Dendritic cell treated with granulocyte-macrophage colony-stimulating factor and Interleukin-4, amounts not matched to agents 40 ng/mL and 50 ng/mL, for 4 days (primary cell): ENCODE measurements at regions not wholly inside any gene's neighbourhood (a gene's known extent, or its start where the extent isn't known, plus 50 kb on each side); places are given as distances from the start of the nearest gene placed in this dataset.

ENCODE experiments used
- H3K27ac Mint-ChIP-seq: one replicate; pipeline ENCODE4 v1.8.0; 2022; ENCODE audit warnings: mild to moderate bottlenecking, mixed read lengths
- H3K27me3 Mint-ChIP-seq: one replicate; pipeline ENCODE4 v1.8.0; 2022; ENCODE audit warnings: mild to moderate bottlenecking, mixed read lengths
- H3K36me3 Mint-ChIP-seq: one replicate; pipeline ENCODE4 v1.8.0; 2022; ENCODE audit warnings: low read depth, mixed read lengths
- H3K4me1 Mint-ChIP-seq: one replicate; pipeline ENCODE4 v1.8.0; 2022; ENCODE audit warnings: low read depth, mixed read lengths
- H3K4me3 Mint-ChIP-seq: one replicate; pipeline ENCODE4 v1.8.0; 2022; ENCODE audit warnings: mild to moderate bottlenecking, moderate library complexity, mixed read lengths
- H3K9me3 Mint-ChIP-seq: one replicate; pipeline ENCODE4 v1.8.0; 2022; ENCODE audit warnings: mixed read lengths
- intact Hi-C: fragments of 100-400 bp; cut with micrococcal nuclease; formaldehyde crosslinking; loops from one replicate; pipeline ENCODE4 v1.15.0; 2022

GRCh38 chr10:110380293-110380692, 75.6 kb upstream of the SMNDC1 start:
- no peaks in the 10 kb centered on the region for H3K9me3 Mint-ChIP-seq
- no peak overlapping the region for H3K4me3 Mint-ChIP-seq
- no peak overlapping the region for H3K27ac Mint-ChIP-seq
- peaks cover 15% of the 10 kb centered on the region for H3K4me1 Mint-ChIP-seq
- peaks cover 35% of the 10 kb centered on the region for H3K27me3 Mint-ChIP-seq
- no peaks in the 10 kb centered on the region for H3K36me3 Mint-ChIP-seq
- intact Hi-C loops = no loop called here

- H3K4me3 Mint-ChIP-seq = no peak overlapping the region
- H3K9me3 Mint-ChIP-seq = no peaks in the 10 kb centered on the region
- no peaks in the 10 kb centered on the region for H3K36me3 Mint-ChIP-seq
- no peak overlapping the region for H3K27ac Mint-ChIP-seq
- peaks cover 20% of the 10 kb centered on the region for H3K27me3 Mint-ChIP-seq
- H3K4me1 Mint-ChIP-seq = peaks cover 5% of the 10 kb centered on the region
- intact Hi-C loops = no loop called here
Measured at GRCh38 chr10:110382695-110383094, 78.0 kb upstream of the SMNDC1 start.

GRCh38 chr10:110387617-110387982, 82.9 kb upstream of the SMNDC1 start:
- Mint-ChIP-seq H3K4me3 (no peak overlapping the region), H3K27me3 (peaks cover 27% of the 10 kb centered on the region), H3K36me3 (no peaks in the 10 kb centered on the region), H3K9me3 (no peaks in the 10 kb centered on the region), H3K4me1 (peaks cover 28% of the 10 kb centered on the region), H3K27ac (no peak overlapping the region)
- intact Hi-C loops = no loop called here

GRCh38 chr10:110387983-110388686, 83.4 kb upstream of the SMNDC1 start:
- Mint-ChIP-seq H3K27me3 (peaks cover 25% of the 10 kb centered on the region), H3K36me3 (no peaks in the 10 kb centered on the region), H3K4me1 (peaks cover 33% of the 10 kb centered on the region), H3K27ac (no peak overlapping the region), H3K4me3 (no peak overlapping the region), H3K9me3 (no peaks in the 10 kb centered on the region)
- intact Hi-C loops = no loop called here

- intact Hi-C loops = no loop called here
- Mint-ChIP-seq H3K27me3 (peaks cover 29% of the 10 kb centered on the region), H3K36me3 (no peaks in the 10 kb centered on the region), H3K9me3 (no peaks in the 10 kb centered on the region), H3K4me3 (no peak overlapping the region), H3K4me1 (peaks cover 39% of the 10 kb centered on the region), H3K27ac (no peak overlapping the region)
Measured at GRCh38 chr10:110388687-110389052, 84.0 kb upstream of the SMNDC1 start.

- Mint-ChIP-seq H3K9me3 (no peaks in the 10 kb centered on the region), H3K4me1 (peaks cover 43% of the 10 kb centered on the region), H3K36me3 (no peaks in the 10 kb centered on the region), H3K4me3 (no peak overlapping the region), H3K27ac (peak overlapping the region; percentile 2), H3K27me3 (peaks cover 35% of the 10 kb centered on the region)
- intact Hi-C loops = no loop called here
Measured at GRCh38 chr10:110389255-110389654, 84.5 kb upstream of the SMNDC1 start.

GRCh38 chr10:110391541-110391940, 86.8 kb upstream of the SMNDC1 start:
- H3K27me3 Mint-ChIP-seq = peaks cover 38% of the 10 kb centered on the region
- intact Hi-C loops = no loop called here

GRCh38 chr10:110392121-110392520, 87.4 kb upstream of the SMNDC1 start:
- intact Hi-C loops = no loop called here

More at GRCh38 chr10:110391541-110391940, 86.8 kb upstream of the SMNDC1 start:
- H3K9me3 Mint-ChIP-seq = no peaks in the 10 kb centered on the region
- peaks cover 43% of the 10 kb centered on the region for H3K4me1 Mint-ChIP-seq
- no peak overlapping the region for H3K4me3 Mint-ChIP-seq
- H3K27ac Mint-ChIP-seq = no peak overlapping the region
- no peaks in the 10 kb centered on the region for H3K36me3 Mint-ChIP-seq

GRCh38 chr10:110392868-110393740, 88.4 kb upstream of the SMNDC1 start:
- Mint-ChIP-seq H3K4me3 (no peak overlapping the region), H3K36me3 (no peaks in the 10 kb centered on the region), H3K4me1 (peaks cover 38% of the 10 kb centered on the region), H3K9me3 (no peaks in the 10 kb centered on the region), H3K27ac (no peak overlapping the region), H3K27me3 (peaks cover 30% of the 10 kb centered on the region)
- intact Hi-C loops = no loop called here

More at GRCh38 chr10:110392121-110392520, 87.4 kb upstream of the SMNDC1 start:
- no peaks in the 10 kb centered on the region for H3K36me3 Mint-ChIP-seq
- H3K27ac Mint-ChIP-seq = no peak overlapping the region
- H3K4me3 Mint-ChIP-seq = no peak overlapping the region
- H3K27me3 Mint-ChIP-seq = peaks cover 38% of the 10 kb centered on the region
- H3K9me3 Mint-ChIP-seq = no peaks in the 10 kb centered on the region
- peaks cover 43% of the 10 kb centered on the region for H3K4me1 Mint-ChIP-seq

GRCh38 chr10:110393866-110394265, 89.1 kb upstream of the SMNDC1 start:
- Mint-ChIP-seq H3K36me3 (no peaks in the 10 kb centered on the region), H3K4me3 (no peak overlapping the region), H3K27ac (no peak overlapping the region), H3K9me3 (no peaks in the 10 kb centered on the region), H3K4me1 (peaks cover 38% of the 10 kb centered on the region), H3K27me3 (peaks cover 31% of the 10 kb centered on the region)
- intact Hi-C loops = no loop called here

GRCh38 chr10:110394296-110394695, 89.6 kb upstream of the SMNDC1 start:
- H3K9me3 Mint-ChIP-seq = no peaks in the 10 kb centered on the region
- peaks cover 33% of the 10 kb centered on the region for H3K27me3 Mint-ChIP-seq
- peaks cover 38% of the 10 kb centered on the region for H3K4me1 Mint-ChIP-seq
- intact Hi-C loops = no loop called here
- no peak overlapping the region for H3K27ac Mint-ChIP-seq
- H3K36me3 Mint-ChIP-seq = no peaks in the 10 kb centered on the region
- no peak overlapping the region for H3K4me3 Mint-ChIP-seq

- intact Hi-C loops = no loop called here
- H3K4me3 Mint-ChIP-seq = no peak overlapping the region
- peaks cover 33% of the 10 kb centered on the region for H3K27me3 Mint-ChIP-seq
- no peaks in the 10 kb centered on the region for H3K9me3 Mint-ChIP-seq
- H3K27ac Mint-ChIP-seq = no peak overlapping the region
- peaks cover 38% of the 10 kb centered on the region for H3K4me1 Mint-ChIP-seq
- H3K36me3 Mint-ChIP-seq = no peaks in the 10 kb centered on the region
Measured at GRCh38 chr10:110394898-110395297, 90.2 kb upstream of the SMNDC1 start.

GRCh38 chr10:110395350-110396283, 90.9 kb upstream of the SMNDC1 start:
- intact Hi-C loops = no loop called here
- Mint-ChIP-seq H3K27ac (no peak overlapping the region), H3K9me3 (no peaks in the 10 kb centered on the region), H3K4me1 (peaks cover 38% of the 10 kb centered on the region), H3K4me3 (no peak overlapping the region), H3K36me3 (no peaks in the 10 kb centered on the region), H3K27me3 (peaks cover 31% of the 10 kb centered on the region)

GRCh38 chr10:110396284-110396651, 91.5 kb upstream of the SMNDC1 start:
- Mint-ChIP-seq H3K4me3 (no peak overlapping the region), H3K27me3 (peaks cover 31% of the 10 kb centered on the region), H3K36me3 (no peaks in the 10 kb centered on the region), H3K9me3 (no peaks in the 10 kb centered on the region), H3K4me1 (peaks cover 38% of the 10 kb centered on the region), H3K27ac (no peak overlapping the region)
- intact Hi-C loops = no loop called here
